CD4-positive, alpha-beta T cell (primary cell): ENCODE measurements at regions not wholly inside any gene's neighbourhood (a gene's known extent, or its start where the extent isn't known, plus 50 kb on each side); places are given as distances from the start of the nearest gene placed in this dataset.

Experiments
- ATAC-seq: fragments of 200-7000 bp; cut with Tn5 transposase; one replicate; pipeline ENCODE4 v1.10.0; 2022; ENCODE audit warnings: mild to moderate bottlenecking; ENCODE audit not compliant: poor library complexity
- CTCF ChIA-PET: fragments of 350-600 bp; sonication (Branson Sonifier 250); formaldehyde crosslinking; loops from one replicate; lab custom pipeline; 2021; ENCODE audit warnings: antibody characterized with exemption, inconsistent platforms; lab: Charles Lee
- POLR2A ChIA-PET: fragments of 350-600 bp; sonication (Branson Sonifier 250); formaldehyde crosslinking; loops from one replicate; lab custom pipeline; 2021; ENCODE audit warnings: antibody characterized with exemption, inconsistent platforms; lab: Charles Lee
- DNase-seq, 14 experiments: peaks; one replicate each; pipeline ENCODE4 v3.0.0-alpha.2; 2013 to 2020; ENCODE audit warnings: mixed read lengths in 2 of 14
- H3K27ac ChIP-seq, 2 donors: one replicate each; pipeline versions ENCODE4 v1.5.1 to v1.7.0; 2013; ENCODE audit warnings: low read length in 2 of 2, low read depth in 1 of 2, mild to moderate bottlenecking in 1 of 2
- H3K27me3 ChIP-seq, 2 experiments: 1 replicate in 1 of 2; 2 replicates in 1 of 2; pipeline versions ENCODE4 v1.6.1 to v1.7.0; 2013; ENCODE audit warnings: low read length in 2 of 2, control low read depth in 1 of 2, mild to moderate bottlenecking in 1 of 2, moderate library complexity in 1 of 2; ENCODE audit not compliant: insufficient read depth in 2 of 2, control insufficient read depth in 1 of 2
- H3K36me3 ChIP-seq: one replicate; pipeline ENCODE4 v1.6.1; 2013; ENCODE audit warnings: low read length, control low read depth; ENCODE audit not compliant: insufficient read depth
- H3K4me1 ChIP-seq: one replicate; pipeline ENCODE4 v1.6.1; 2013; ENCODE audit warnings: low read length, control low read depth; ENCODE audit not compliant: insufficient read depth
- H3K4me3 ChIP-seq: one replicate; pipeline ENCODE4 v1.5.1; 2013; ENCODE audit warnings: mild to moderate bottlenecking, low read length, moderate library complexity
- H3K9me3 ChIP-seq, 2 experiments: 1 replicate in 1 of 2; 2 replicates in 1 of 2; pipeline versions ENCODE4 v1.6.1 to v1.7.0; 2013; ENCODE audit warnings: low read length in 2 of 2, mild to moderate bottlenecking in 2 of 2, control low read depth in 1 of 2, moderate library complexity in 1 of 2; ENCODE audit not compliant: control insufficient read depth in 1 of 2, insufficient read depth in 1 of 2
- H3K27ac Mint-ChIP-seq: one replicate; pipeline ENCODE4 v1.8.0; 2020; ENCODE audit warnings: mixed read lengths
- H3K27me3 Mint-ChIP-seq: one replicate; pipeline ENCODE4 v1.8.0; 2021; ENCODE audit warnings: mixed read lengths
- H3K36me3 Mint-ChIP-seq: one replicate; pipeline ENCODE4 v1.8.0; 2021; ENCODE audit warnings: low read depth, mixed read lengths
- H3K4me1 Mint-ChIP-seq: one replicate; pipeline ENCODE4 v1.8.0; 2021; ENCODE audit warnings: low read depth, mixed read lengths
- H3K4me3 Mint-ChIP-seq: one replicate; pipeline ENCODE4 v1.8.0; 2020; ENCODE audit warnings: mild to moderate bottlenecking, mixed read lengths
- H3K9me3 Mint-ChIP-seq: one replicate; pipeline ENCODE4 v1.8.0; 2020; ENCODE audit warnings: mixed read lengths
- intact Hi-C, 2 experiments: fragments of 100-400 bp; cut with DNase I in 1 of 2; cut with micrococcal nuclease in 1 of 2; formaldehyde crosslinking; loops; one replicate each; pipeline versions ENCODE4 v1.15.1 to v1.9.0; 2023 to 2025; cut with DNase I, micrococcal nuclease
- TF ChIP-seq, protein P1 (sequence below): fragments of 200-600 bp; IDR thresholded peaks from one replicate; pipeline ENCODE4 v1.8.0; 2022; ENCODE audit warnings: antibody characterized with exemption, mild to moderate bottlenecking

- peaks cover 2% of the 10 kb centered on the region for H3K9me3 Mint-ChIP-seq
- H3K27me3 Mint-ChIP-seq, result no peaks in the 10 kb centered on the region
- Histone ChIP-seq H3K27me3 (no peaks in the 10 kb centered on the region), H3K4me1 (no peaks in the 10 kb centered on the region), H3K36me3 (no peaks in the 10 kb centered on the region), H3K4me3 (no peak overlapping the region), H3K27ac (no peak overlapping the region), H3K9me3 (no peaks in the 10 kb centered on the region)
- no peak for DNase-seq
- CTCF ChIA-PET, result no interaction called here
- no peak overlapping the region for H3K4me3 Mint-ChIP-seq
- no peaks in the 10 kb centered on the region for H3K36me3 Mint-ChIP-seq
- ATAC-seq, result no peak
- TF ChIP-seq, protein P1, sequence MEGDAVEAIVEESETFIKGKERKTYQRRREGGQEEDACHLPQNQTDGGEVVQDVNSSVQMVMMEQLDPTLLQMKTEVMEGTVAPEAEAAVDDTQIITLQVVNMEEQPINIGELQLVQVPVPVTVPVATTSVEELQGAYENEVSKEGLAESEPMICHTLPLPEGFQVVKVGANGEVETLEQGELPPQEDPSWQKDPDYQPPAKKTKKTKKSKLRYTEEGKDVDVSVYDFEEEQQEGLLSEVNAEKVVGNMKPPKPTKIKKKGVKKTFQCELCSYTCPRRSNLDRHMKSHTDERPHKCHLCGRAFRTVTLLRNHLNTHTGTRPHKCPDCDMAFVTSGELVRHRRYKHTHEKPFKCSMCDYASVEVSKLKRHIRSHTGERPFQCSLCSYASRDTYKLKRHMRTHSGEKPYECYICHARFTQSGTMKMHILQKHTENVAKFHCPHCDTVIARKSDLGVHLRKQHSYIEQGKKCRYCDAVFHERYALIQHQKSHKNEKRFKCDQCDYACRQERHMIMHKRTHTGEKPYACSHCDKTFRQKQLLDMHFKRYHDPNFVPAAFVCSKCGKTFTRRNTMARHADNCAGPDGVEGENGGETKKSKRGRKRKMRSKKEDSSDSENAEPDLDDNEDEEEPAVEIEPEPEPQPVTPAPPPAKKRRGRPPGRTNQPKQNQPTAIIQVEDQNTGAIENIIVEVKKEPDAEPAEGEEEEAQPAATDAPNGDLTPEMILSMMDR, result no peak
- H3K27ac Mint-ChIP-seq, result no peak overlapping the region
- H3K4me1 Mint-ChIP-seq, result no peaks in the 10 kb centered on the region
- intact Hi-C loops, result no loop called here
- POLR2A ChIA-PET, result no interaction called here
Observed at GRCh38 chr16:59224401-59224800, 490.3 kb upstream of the GOT2 start.

DNA sequence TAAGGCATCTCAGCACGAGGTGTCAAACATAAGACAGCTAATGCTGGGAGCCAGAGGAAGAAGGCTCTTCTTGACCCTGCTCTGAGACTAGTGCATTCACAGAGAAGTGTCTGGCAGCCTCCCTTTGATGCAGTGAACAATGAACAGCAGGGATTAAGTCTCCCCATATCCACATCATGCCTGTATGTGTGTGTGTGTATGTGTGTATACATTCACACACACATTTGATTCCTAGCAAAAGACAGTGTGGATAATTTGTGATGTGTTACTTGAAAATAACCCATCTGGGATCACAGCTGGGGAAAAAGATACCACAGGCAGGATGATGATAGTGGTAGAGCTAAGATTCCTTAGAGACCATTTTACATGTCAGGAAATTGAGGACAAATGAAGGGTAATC is 485.9 kb upstream of the GOT2 start:
- Mint-ChIP-seq H3K4me1 (no peaks in the 10 kb centered on the region), H3K4me3 (no peak overlapping the region), H3K36me3 (no peaks in the 10 kb centered on the region), H3K27ac (no peak overlapping the region), H3K27me3 (no peaks in the 10 kb centered on the region), H3K9me3 (peaks cover 8% of the 10 kb centered on the region)
- ChIA-PET POLR2A (no interaction called here), CTCF (no interaction called here)
- TF ChIP-seq, protein P1, result no peak
- no peak overlapping the region for H3K4me3 ChIP-seq
- H3K4me1 ChIP-seq, result no peaks in the 10 kb centered on the region
- no peaks in the 10 kb centered on the region for H3K36me3 ChIP-seq
- intact Hi-C loops, result no loop called here
- no peak overlapping the region for H3K27ac ChIP-seq
- no peak for ATAC-seq
- no peak for DNase-seq
- H3K27me3 ChIP-seq, result no peaks in the 10 kb centered on the region
- no peaks in the 10 kb centered on the region for H3K9me3 ChIP-seq

DNA sequence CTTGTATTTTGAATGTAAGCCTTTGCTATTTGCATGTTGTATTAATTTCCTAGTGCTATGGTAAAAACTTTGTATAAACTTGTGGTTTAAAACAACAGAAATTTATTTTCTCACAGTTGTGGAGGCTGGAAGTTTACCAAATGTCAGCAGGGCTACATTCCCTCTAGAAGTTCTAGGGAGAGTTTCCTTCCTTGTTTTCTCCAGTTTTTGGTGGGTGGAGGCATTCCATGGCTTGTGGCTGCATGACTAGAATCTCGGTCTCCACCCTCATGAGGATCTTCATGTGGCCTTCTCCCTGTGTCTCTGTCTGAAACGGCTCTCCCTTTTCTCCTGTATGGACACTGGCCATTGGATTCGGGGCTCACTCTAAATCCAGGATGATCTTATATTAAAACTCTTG is 482.2 kb upstream of the GOT2 start:
- no peak for ATAC-seq
- ChIA-PET CTCF (no interaction called here), POLR2A (no interaction called here)
- Mint-ChIP-seq H3K9me3 (peaks cover 8% of the 10 kb centered on the region), H3K4me3 (no peak overlapping the region), H3K27me3 (no peaks in the 10 kb centered on the region), H3K27ac (no peak overlapping the region), H3K4me1 (no peaks in the 10 kb centered on the region), H3K36me3 (no peaks in the 10 kb centered on the region)
- no peaks in the 10 kb centered on the region for H3K9me3 ChIP-seq
- no peaks in the 10 kb centered on the region for H3K4me1 ChIP-seq
- DNase-seq, result no peak
- TF ChIP-seq, protein P1, result no peak
- intact Hi-C loops, result no loop called here
- H3K36me3 ChIP-seq, result no peaks in the 10 kb centered on the region
- H3K4me3 ChIP-seq, result no peak overlapping the region
- H3K27me3 ChIP-seq, result no peaks in the 10 kb centered on the region
- H3K27ac ChIP-seq, result no peak overlapping the region
